Endometrium (tissue), 2 donors: ENCODE measurements at regions not wholly inside any gene's neighbourhood (a gene's known extent, or its start where the extent isn't known, plus 50 kb on each side); places are given as distances from the start of the nearest gene placed in this dataset.

Experiments
- FAIRE-seq: peaks from 2 replicates; lab custom pipeline; 2012; peaks lifted over from hg19 to GRCh38; lab: Jason Lieb, UNC
- donor health status: control.
- donor health status: control.

DNA sequence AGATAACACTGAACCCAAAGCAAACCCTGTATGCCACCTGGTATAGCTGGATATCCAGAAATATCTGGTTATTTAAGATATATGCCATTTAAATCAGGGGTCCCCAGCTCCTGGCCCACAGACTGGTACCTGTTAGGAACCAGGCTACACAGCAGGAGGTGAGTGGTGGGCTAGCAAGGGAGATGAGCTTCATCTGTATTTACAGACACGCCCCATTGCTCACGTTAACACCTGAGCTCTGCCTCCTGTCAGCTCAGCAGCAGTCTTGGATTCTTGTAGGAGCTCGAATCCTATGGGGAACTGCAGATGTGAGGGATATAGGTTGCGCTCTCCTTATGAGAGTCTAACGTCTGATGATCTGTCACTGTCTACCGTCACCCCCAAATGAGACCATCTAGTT lies 646.6 kb downstream of the TLE4 start:
- no peak for FAIRE-seq

DNA sequence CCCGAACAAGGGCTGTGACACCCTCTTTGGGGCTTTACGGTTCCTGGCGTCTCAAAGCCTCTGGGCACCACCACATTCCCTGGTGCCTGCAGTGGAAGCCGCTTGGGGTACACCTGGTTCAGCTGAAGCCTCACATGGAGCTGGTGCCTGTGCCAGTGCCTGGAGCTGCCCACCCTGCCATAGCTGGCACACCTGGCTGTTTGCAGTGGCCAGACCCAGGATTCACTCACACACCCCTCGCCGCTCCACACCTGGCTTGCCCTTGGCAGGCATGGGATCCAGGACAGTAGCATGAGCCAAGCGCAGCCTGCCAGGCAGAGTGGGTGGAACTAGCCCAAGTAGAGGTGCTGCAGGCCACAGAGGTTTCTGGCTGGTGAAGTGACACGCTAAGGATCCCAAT lies 641.8 kb downstream of the TLE4 start:
- FAIRE-seq: no peak

DNA sequence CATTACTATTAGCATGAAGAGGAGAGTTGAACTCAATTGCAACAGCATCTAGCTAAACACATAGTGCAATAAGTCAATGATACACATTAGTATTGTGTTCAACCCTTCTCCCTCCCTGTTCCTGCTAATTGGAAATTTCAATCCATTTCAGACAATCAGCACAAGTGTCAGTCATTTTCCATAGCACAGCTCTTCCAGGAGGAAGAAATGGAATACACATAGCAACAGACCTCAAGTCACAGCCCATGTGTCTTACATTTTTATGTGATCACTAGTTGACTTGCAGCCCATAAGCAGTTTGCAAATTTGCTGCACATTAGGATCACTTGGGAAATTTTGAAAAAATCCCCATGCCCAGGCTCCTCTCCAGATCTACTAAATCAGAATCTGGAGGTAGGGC lies 636.9 kb downstream of the TLE4 start:
- no peak for FAIRE-seq

- FAIRE-seq: no peak
Measured at GRCh38 chr9:80204054-80204453, 632.3 kb downstream of the TLE4 start.

DNA sequence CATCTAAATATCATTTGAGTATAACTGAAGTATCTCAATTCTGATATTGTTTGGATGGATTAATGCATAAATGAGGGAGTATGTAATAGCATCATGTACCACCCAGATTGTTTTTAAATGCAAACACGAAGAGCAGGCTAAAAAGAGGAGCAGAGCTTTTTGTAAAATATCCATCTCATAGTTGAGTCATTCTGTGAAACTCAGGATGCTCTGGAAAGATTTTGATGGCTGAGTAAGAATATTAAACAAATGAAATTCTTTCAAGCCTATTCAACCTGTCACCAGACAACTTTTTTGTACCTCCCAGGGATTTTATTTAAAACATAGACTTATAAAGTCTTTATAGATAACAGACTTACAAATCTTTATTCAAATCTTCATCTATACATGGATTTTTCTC lies 625.9 kb downstream of the TLE4 start:
- no peak for FAIRE-seq

DNA sequence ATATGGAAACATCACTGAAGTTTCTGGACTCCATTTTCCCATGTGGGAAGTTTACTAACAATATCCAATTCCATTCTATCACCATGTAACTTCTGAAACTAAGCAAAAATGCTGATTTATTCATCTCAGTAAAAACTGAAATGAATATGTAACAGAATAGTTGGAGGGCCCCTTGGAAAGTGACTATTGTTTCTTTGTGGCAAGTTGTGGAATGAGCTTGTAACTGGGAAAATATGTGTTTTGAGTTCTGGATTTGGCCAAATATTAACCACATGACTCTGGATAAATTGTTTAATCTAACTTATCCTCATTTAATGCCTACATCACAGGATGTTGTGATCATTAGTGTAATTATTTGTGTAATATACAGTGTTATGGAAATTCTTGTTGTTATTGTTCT lies 619.3 kb downstream of the TLE4 start:
- no peak for FAIRE-seq

- no peak for FAIRE-seq
Measured at GRCh38 chr9:80188579-80188978, 616.8 kb downstream of the TLE4 start.

GRCh38 chr9:80185112-80185738 lies 613.5 kb downstream of the TLE4 start:
- no peak for FAIRE-seq

GRCh38 chr9:80177949-80178480 lies 606.2 kb downstream of the TLE4 start:
- no peak for FAIRE-seq

DNA sequence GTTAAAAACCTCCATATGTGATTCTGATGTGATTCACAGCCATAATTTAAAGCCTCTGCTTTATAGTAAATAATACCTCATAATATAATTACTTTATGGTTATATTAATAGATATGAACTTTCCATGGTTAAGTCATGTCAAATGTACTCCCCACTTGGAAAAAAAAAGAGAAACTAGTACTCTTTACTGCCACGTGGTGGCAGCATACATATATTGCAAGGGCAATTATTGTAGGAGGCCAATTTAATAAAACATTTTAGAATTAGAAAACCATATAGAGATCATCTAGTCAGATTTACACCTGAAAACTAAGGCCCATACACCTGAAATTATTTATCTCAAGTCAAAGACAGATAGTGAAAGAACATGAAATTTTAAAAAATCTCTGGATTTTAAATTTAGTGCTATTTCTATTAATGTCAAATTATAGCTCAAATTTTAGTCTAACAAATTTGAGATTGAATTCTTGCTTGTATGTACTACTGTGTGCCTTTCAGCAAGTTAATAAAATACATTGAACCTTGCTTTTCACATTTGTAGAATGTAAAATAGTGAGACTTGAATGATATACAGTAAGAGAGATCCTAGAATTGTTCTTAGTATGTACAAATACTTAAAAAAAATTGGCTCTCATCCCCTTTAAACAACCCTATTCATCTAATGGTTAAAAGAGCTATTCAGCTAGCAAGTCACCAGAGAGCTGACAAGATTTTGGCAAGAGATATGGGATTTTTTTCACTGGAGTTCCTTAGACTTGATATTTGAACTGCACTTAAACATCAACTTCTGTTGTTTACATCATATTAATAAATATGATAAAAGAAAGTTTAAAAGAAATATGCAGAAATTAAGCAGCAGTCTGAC lies 603.8 kb downstream of the TLE4 start:
- FAIRE-seq: peak; percentile 93

DNA sequence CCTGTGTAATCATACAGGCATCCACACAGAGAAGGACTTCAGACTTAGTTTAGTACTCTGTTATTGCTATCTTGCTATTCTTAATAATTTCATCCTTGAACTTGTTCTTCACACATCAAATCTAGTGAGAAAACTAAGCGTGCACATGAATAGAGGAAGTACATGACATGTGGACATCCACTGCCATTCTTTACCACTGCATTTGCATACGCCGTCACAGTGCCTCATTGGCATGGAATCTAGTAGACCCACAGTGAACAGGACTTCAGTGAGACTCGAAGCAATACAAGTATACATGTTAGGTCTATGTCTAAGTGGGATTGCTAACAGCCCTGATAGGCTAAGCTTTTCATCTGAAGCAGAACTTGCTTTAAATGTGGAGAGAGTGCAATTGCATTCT lies 592.1 kb downstream of the TLE4 start:
- no peak for FAIRE-seq

DNA sequence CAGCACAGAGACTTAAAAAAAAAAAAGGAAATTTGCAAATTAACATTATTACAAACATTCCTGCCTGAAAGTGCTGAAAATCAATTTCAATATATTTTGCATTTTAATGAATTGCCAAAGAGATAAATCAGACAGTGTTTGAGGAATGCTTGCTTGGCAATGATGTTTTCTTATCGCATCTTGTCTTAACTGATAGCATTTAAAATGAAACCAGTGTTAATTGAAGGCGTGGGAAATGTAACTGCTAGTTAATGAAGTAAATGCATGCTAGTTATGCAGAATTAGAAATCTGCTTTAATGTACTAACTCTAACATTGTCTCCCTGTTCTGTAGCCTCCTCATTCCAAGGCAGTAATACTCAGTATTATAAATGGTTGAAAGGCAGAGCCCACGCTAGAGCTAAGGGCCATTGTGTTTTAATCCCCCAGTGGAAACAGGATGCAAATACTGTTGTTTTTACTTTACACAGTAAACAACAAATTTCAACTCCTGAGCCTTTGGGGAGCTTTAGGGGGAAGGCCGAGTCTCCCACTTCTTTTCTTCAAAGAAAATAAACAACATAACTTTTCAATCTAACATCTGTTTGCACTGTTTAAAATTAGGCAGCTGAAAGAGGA lies 586.9 kb downstream of the TLE4 start:
- FAIRE-seq: peak; percentile 92

DNA sequence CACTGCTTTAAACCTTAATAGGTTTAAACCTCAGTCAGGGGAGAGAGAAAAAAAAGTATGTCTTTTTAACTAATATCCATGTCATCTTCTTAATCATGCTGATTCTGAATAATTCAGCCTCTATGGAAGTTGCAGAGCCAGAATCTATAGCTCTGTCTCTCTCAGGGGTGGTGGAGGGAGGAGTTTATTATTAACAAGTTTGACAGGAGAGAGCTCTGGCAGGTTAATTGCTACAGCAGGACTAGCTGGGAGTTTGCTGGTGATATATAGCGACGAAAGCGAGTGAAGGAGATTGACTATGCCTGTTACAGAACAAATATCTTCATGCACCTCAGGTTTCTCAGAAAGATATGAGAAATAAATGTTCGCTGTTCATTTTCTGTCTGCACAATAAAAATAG lies 586.4 kb downstream of the TLE4 start:
- FAIRE-seq: no peak

- FAIRE-seq: peak; percentile 99
Measured at GRCh38 chr9:80157561-80157983, 585.8 kb downstream of the TLE4 start.

DNA sequence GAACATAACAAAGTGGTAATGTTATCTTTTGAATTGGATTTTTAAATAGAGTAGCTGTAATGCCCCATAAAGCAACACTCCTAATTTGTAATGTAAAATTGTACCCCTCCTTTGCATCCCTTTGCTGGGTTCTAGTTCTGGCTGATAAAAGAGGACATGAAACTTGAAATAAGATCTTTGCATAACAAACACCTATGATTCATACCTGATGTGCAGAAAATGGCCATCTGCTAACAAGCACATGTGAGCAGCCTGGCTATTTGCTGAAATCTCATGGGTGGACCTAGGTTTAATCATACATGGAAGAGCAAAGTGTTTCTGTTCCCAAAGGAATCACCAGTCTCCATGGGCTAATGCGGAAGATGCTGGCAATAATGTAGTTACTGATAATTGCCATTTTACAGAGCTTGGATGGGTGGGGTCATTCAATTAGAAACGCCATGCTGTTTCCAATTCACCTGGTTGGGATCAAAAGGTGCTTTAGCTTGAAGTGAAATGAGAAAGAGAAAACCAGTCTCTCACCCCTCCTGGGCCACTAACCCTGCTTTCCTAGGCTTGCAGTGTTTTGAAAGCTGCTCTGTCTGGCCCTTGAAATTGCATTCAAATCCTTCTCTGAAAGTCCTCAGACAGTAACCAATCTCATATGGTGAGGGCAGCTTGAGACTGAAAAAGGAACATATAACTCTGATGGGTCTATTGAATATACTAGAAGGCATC lies 585.1 kb downstream of the TLE4 start:
- FAIRE-seq: no peak

GRCh38 chr9:80156262-80156661 lies 584.5 kb downstream of the TLE4 start:
- FAIRE-seq: no peak

DNA sequence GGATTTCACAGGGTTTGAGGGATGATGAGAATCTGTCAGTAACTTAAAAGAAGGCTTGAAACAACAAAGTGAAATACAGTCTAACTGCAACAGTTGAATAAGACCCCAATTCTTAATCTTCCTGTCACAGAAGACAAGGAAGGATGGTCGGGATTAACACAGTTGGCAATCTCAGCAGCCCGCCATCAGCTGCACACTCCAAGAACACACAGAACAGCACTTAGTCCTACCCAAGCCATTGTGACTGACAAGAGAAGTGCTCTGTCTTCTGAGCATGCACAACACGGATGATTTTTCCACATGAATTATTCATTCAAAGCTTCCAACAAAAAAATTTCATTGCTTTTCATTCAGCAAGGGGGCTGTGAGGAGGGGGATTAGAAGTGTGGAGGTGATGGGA lies 576.1 kb downstream of the TLE4 start:
- no peak for FAIRE-seq

DNA sequence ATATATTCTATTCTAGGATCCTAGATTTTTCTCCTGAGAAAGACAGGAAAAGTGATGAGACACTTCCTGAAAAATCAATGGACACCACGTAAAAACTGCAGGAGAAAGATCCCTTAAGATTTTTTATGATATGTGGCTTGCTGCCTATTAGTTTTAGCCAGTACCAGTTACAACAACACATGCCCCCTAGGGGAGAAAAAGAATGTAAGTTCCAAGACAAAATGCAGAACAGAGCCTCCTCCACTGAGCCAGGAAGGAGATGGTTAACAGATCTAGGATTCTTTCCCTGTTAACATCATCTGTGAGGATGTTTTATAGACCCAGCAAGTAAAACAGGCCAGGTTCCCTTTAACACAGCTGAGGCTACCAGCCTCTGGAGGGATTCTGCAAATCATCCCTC lies 574.7 kb downstream of the TLE4 start:
- no peak for FAIRE-seq

DNA sequence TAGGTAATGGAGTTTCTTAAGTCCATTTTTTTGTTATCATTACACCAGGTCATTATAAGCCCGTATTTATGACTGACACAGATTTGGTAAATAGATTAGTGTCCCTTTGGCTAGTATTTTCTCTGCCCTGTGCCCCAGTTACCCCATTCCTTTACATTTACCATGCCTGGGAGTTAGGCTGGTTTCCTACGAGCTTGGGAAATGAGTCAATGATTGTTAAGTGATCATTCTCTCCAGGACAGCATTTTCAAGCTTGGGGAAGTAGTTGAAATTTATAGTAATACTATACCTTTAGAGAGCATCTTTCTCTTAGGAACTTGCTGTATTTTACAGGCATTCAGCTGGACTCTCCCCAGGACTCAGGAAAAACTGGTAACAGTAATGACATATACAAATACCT lies 573.1 kb downstream of the TLE4 start:
- FAIRE-seq: no peak

- no peak for FAIRE-seq
Measured at GRCh38 chr9:80144406-80144805, 572.6 kb downstream of the TLE4 start.

GRCh38 chr9:80143899-80144298 lies 572.1 kb downstream of the TLE4 start:
- no peak for FAIRE-seq

GRCh38 chr9:80134487-80134886 lies 562.7 kb downstream of the TLE4 start:
- no peak for FAIRE-seq
